DOHH2 (cell line): ENCODE measurements at regions not wholly inside any gene's neighbourhood (a gene's known extent, or its start where the extent isn't known, plus 50 kb on each side); places are given as distances from the start of the nearest gene placed in this dataset.

Experiments used
- EZH2phosphoT487 ChIP-seq: fragments of 200-600 bp; sonication (generic); IDR thresholded peaks from 2 replicates; pipeline ENCODE4 v1.6.1; 2017; ENCODE audit warnings: borderline replicate concordance, mild to moderate bottlenecking, antibody characterized with exemption, low read length, moderate library complexity, mixed read lengths
- TF ChIP-seq, protein P1 (sequence below): fragments of 200-600 bp; sonication (generic); IDR thresholded peaks from one replicate; pipeline ENCODE4 v1.5.1; 2014; ENCODE audit warnings: antibody characterized with exemption, mild to moderate bottlenecking, low read depth, low read length; ENCODE audit not compliant: poor library complexity, severe bottlenecking

DNA sequence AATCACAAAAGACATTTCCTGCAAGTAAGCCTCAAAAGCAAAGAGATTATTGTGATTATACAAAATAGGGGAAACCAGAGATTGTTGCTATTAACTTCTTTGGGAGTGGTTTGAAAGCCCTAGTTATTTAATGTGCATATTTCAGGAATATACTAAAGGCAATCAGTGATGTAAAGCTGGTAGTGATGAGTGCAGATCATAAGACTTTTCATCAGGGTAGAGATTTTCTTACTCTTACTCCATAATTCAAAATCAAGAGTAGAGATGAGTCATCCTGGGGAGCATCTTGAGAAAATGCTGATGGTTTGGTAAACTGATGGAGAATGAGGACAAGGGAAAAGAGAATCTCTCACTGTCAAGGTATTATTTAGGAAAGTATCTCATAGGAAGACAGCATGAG, 309.5 kb downstream of the FBXO15 start:
- TF ChIP-seq, protein P1, sequence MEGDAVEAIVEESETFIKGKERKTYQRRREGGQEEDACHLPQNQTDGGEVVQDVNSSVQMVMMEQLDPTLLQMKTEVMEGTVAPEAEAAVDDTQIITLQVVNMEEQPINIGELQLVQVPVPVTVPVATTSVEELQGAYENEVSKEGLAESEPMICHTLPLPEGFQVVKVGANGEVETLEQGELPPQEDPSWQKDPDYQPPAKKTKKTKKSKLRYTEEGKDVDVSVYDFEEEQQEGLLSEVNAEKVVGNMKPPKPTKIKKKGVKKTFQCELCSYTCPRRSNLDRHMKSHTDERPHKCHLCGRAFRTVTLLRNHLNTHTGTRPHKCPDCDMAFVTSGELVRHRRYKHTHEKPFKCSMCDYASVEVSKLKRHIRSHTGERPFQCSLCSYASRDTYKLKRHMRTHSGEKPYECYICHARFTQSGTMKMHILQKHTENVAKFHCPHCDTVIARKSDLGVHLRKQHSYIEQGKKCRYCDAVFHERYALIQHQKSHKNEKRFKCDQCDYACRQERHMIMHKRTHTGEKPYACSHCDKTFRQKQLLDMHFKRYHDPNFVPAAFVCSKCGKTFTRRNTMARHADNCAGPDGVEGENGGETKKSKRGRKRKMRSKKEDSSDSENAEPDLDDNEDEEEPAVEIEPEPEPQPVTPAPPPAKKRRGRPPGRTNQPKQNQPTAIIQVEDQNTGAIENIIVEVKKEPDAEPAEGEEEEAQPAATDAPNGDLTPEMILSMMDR: no peak
- no peak for TF ChIP-seq EZH2phosphoT487
